NCI-H748 treated with DMSO at 0.1 percent for 48 hours (cell line): ENCODE measurements at regions not wholly inside any gene's neighbourhood (a gene's known extent, or its start where the extent isn't known, plus 50 kb on each side); places are given as distances from the start of the nearest gene placed in this dataset.
A peak's percentile ranks its signal among the peaks of the same experiment; 100 is the strongest.

Experiments used
- DNase-seq: peaks from one replicate; lab custom pipeline; 2025; lab: John Stamatoyannopoulos, UW

GRCh38 chr5:7080501-7080900 lies 315.4 kb upstream of the ADCY2 start:
- DNase-seq, result no peak

- DNase-seq, result no peak
Observed at GRCh38 chr5:7087719-7088297, 308.1 kb upstream of the ADCY2 start.

GRCh38 chr5:7088849-7089248 lies 307.1 kb upstream of the ADCY2 start:
- DNase-seq, result no peak

DNA sequence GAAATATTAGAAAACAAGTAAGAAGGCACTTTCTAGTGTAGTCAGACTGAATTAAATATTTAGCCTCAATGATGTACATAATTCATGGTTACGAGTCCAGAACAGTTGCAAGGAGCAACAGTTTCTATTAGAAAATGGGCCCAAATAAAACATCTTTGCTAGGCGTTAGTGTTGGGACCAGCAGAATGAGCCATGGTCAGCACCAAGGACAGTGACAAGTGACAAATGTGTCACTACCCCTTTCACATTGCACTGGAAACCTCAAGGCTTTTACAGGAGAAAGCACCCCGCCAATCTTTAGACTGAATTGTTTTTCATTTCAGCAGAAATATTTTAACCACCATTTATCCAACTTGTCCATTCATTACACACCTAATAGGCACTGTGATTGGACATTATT lies 301.3 kb upstream of the ADCY2 start:
- no peak for DNase-seq

- no peak for DNase-seq
Observed at GRCh38 chr5:7096294-7096693, 299.6 kb upstream of the ADCY2 start.

DNA sequence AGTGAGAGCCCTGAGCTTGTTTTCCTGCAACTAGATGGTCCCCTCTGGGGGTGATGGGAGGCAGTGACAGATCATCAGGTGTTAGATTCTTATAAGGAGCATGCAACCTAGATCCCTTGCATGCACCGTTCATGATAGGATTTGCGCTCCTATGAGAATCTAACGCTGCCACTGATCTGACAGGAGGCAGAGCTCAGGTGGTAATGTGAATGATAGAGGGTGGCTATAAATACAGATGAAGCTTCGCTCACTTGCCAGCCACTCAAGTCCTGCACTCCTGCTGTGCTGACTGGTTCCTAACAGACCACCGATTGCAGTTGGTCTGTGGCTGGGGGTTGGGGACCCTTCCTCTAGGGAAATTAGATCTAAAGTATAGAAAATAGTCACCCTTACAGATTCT lies 290.6 kb upstream of the ADCY2 start:
- DNase-seq, result no peak

GRCh38 chr5:7117961-7118360 lies 278.0 kb upstream of the ADCY2 start:
- no peak for DNase-seq

GRCh38 chr5:7131680-7132079 lies 264.3 kb upstream of the ADCY2 start:
- no peak for DNase-seq

DNA sequence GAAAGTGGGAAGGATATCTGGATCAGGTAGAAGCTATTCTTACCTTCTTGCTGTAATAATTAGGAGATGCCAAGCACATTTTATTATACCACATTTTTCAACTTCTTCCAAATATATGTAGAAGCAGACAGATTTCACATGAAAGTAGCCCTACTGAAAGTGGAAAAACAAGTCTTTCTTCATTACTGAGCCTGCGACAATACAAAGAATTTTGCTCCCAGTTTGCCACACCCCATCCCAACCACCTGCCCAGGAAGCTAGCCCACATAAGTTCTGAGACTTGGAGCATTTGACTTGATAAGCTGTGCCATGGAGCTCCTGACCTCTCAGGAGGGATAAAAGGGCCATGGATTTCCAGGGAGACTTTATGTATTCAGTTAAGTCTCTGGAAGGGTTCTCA lies 249.1 kb upstream of the ADCY2 start:
- peak; percentile 75 for DNase-seq

DNA sequence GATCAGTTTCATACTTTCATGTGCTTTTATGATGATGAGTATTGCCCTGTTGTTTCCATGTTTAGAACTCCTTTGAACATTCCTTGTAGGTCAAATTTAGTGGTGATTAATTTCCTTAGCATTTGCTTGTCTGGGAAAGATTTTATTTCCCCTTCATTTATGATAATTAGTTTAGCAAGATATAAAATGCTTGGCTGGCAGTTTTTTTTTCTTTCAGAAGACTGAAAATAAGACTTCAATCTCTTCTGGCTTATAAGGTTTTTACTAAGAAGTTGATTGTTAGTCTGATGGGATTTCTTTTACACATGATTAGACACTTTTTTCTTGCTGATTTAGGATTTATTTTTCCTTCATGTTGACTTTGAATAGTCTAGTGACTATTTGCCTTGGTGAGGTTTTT lies 238.9 kb upstream of the ADCY2 start:
- DNase-seq, result no peak

DNA sequence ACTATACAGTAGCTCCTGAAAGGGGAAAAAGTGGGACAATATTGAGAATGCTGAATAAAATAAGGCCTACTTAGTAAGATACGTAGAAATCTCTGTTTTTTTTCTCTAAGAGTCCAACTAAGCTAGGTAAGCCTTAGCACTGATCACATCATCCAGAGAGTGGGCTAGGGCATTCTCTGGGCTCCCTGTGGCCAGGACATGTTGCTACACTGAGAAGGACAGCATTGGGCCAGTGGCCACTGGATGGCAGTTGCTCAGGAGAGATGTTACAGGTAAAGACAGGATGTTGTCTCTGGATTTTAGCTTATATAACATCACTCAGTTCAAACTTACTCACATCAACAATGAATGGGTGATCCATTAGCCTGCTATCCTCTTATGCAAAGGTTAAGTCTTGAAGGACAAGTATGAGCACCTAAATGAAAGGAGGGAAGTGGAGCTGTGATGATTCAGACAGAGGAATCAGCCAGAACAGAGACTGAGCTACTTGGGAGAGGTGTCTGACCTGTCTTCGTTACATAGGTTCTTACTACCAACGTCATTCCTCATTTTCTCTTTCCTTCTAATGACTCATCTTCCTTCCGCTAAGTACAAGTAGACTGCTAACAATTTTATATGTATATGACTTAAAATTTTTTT lies 226.6 kb upstream of the ADCY2 start:
- no peak for DNase-seq

- DNase-seq, result peak; percentile 47
Observed at GRCh38 chr5:7170785-7171184, 225.2 kb upstream of the ADCY2 start.

DNA sequence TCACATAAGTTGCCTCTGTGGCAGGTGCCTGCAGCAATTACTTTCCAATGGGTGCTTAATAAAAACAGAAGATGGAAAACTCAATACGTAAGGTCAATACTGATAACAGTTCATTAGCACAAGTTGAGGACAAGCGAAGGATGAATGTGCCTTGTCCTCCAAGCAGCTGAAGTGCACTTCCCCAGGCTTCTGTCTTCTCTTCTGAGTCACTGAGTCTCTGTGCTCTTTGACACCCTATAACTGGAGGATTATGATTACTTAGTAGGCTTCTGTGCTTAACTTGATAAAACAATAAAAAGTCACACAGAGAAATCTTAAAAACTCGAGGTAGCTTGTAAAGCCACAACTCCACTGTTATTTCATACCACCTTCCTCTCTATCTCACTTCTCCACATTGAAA lies 216.6 kb upstream of the ADCY2 start:
- no peak for DNase-seq

GRCh38 chr5:7181841-7182240 lies 214.1 kb upstream of the ADCY2 start:
- DNase-seq, result peak; percentile 73

DNA sequence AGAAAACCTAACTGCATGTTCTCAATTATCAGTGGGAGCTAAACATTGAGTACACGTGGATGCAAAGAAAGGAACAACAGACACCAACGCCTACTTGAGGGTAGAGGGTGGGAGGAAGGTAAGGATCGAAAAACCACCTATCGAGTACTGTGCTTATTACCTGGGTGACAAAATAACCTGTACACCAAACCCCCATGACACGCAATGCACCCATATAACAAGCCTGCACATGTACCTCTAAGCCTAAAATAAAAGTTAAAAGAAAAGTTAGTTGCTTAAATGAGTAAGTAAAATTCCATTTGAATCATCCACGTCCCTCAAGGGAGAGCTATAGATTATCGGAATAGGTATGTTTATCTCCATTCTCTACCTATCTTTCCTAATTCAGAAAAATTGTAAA lies 210.2 kb upstream of the ADCY2 start:
- no peak for DNase-seq

GRCh38 chr5:7186818-7187217 lies 209.1 kb upstream of the ADCY2 start:
- no peak for DNase-seq

DNA sequence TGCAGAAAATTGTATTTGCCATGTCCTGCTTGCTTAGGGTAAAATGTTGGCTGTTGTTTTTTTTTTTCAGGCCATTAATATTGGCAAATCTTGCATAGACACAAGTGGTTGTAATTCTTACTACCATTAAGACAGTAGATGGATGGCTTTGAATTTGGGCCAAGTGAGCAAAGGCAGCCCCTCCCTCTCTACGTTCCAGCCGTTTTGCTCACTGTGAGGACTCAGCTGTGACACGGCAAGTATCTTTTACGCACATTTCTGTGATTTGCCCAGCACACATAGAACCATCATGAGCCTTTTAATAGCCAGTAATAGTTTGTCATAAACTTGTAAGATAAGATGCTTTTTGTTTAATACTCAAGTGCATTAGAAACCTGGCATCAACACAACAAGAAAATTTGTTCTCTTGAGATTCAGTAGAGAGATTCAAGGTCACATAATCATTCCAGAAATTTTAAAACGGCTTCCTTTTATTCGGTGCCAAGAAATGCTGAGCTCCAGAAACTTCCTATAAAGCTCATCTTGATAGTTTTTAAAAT lies 205.2 kb upstream of the ADCY2 start:
- DNase-seq, result no peak

- no peak for DNase-seq
Observed at GRCh38 chr5:7192016-7192415, 203.9 kb upstream of the ADCY2 start.

DNA sequence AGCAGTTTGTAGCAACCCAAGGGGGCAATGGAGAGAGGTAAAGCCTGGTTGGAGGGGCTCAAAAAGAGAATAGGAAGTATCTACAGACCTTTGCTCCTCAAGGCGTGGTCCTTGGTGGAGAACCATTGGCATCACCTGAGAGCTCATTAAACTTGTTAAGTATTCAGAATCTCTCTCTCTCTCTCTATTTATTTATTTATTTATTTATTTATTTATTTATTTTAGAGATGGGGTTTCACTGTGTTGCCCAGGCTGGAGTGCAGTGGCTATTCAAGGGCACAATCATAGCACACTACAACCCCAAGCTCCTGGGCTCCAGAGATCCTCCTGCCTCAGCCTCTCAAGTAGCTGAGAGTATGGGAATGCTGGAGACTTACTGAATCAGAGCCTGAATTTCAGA lies 193.1 kb upstream of the ADCY2 start:
- no peak for DNase-seq

DNA sequence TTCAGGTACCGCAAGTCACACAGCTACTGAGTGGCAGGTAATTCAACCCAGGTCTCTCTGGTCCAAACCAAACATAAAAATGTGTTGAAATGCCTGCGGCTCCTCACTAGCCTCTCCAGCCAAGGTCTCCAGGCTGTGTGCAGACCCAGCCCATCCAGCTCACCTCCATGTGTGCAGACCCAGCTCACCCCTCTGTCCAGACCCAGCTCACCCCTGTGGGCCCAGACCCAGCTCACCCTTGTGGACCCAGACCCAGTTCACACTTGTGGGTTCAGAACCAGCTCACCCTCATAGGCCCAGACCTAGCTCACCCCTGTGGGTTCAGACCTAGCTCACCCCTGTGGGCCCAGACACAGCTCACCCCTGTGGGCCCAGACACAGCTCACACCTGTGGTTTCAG lies 188.0 kb upstream of the ADCY2 start:
- DNase-seq, result no peak

GRCh38 chr5:7208938-7209337 lies 187.0 kb upstream of the ADCY2 start:
- no peak for DNase-seq

GRCh38 chr5:7209658-7210057 lies 186.3 kb upstream of the ADCY2 start:
- DNase-seq, result peak; percentile 100

DNA sequence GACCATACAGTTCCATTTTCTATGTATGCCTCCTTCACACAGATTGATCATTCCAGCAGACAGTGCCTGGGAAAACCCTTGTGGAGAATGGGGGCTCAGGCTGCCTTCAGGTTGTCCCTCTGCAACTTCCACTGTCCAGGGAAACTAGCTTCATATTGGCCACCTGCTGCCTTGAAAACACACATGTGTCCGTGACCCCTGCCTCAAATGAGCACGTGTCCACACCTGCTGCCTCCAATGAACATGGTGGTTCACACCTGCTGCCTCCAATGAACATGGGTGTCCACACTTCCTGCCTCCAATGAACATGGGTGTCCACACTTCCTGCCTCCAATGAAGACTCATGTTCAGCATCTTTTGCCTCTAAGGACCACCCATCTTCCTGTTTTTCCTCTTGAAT lies 185.4 kb upstream of the ADCY2 start:
- DNase-seq, result no peak

DNA sequence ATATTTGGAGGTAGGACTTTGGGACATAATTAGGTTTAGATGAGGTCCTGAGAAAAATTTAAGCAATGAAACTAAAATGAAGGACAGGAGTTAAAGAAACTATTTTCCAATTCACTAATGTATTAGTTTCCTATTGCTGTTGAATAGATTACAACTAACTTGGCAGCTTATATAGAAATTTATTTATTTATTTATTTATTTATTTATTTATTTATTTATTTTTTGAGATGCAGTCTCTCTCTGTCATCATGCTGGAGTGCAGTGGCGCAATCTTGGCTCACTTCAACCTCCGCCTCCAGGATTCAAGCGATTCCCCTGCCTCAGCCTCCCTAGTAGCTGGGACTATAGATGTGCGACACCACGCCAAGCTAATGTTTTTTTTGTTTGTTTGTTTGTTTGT lies 182.4 kb upstream of the ADCY2 start:
- no peak for DNase-seq
